ENCODE measurements at regions not wholly inside any gene's neighbourhood (a gene's known extent, or its start where the extent isn't known, plus 50 kb on each side); places are given as distances from the start of the nearest gene placed in this dataset.
"Not testable (repeated sequence)": the region's sequence is repeated elsewhere in the genome, so short reads cannot be mapped to it uniquely, and the experiment has no call there.

GRCh38 chr1:221045842-221046831, 166.9 kb downstream of the HLX start:
- DNase-seq, result no peak

GRCh38 chr1:221051391-221051790, 172.1 kb downstream of the HLX start:
- in situ Hi-C loops (cut with HindIII; ENCODE audit: low pct_ligation_motif_present, low pct_unique_long_range_greater_than_20kb, low sequenced_read_pairs); DNase-seq: not testable (repeated sequence)

More at GRCh38 chr1:221045842-221046831, 166.9 kb downstream of the HLX start:
- in situ Hi-C loops (cut with HindIII; ENCODE audit: low pct_ligation_motif_present, low pct_unique_long_range_greater_than_20kb, low sequenced_read_pairs), result no loop called here

GRCh38 chr1:221053889-221054288, 174.6 kb downstream of the HLX start:
- in situ Hi-C loops (cut with HindIII; ENCODE audit: low pct_ligation_motif_present, low pct_unique_long_range_greater_than_20kb, low sequenced_read_pairs), result no loop called here
- no peak for DNase-seq

- no peak for DNase-seq
- in situ Hi-C loops (cut with HindIII; ENCODE audit: low pct_ligation_motif_present, low pct_unique_long_range_greater_than_20kb, low sequenced_read_pairs), result no loop called here
Measured at GRCh38 chr1:221059506-221059905, 180.3 kb downstream of the HLX start.

- in situ Hi-C loops (cut with HindIII; ENCODE audit: low pct_ligation_motif_present, low pct_unique_long_range_greater_than_20kb, low sequenced_read_pairs), result no loop called here
- no peak for DNase-seq
Measured at GRCh38 chr1:221063651-221064050, 184.4 kb downstream of the HLX start.

- no peak for DNase-seq
- in situ Hi-C loops (cut with HindIII; ENCODE audit: low pct_ligation_motif_present, low pct_unique_long_range_greater_than_20kb, low sequenced_read_pairs), result no loop called here
Measured at GRCh38 chr1:221066351-221067001, 187.2 kb downstream of the HLX start.

- in situ Hi-C loops (cut with HindIII; ENCODE audit: low pct_ligation_motif_present, low pct_unique_long_range_greater_than_20kb, low sequenced_read_pairs), result no loop called here
- no peak for DNase-seq
Measured at GRCh38 chr1:221067721-221068120, 188.5 kb downstream of the HLX start.

GRCh38 chr1:221069178-221069903, 190.1 kb downstream of the HLX start:
- in situ Hi-C loops (cut with HindIII; ENCODE audit: low pct_ligation_motif_present, low pct_unique_long_range_greater_than_20kb, low sequenced_read_pairs), result no loop called here
- DNase-seq, result no peak

- in situ Hi-C loops (cut with HindIII; ENCODE audit: low pct_ligation_motif_present, low pct_unique_long_range_greater_than_20kb, low sequenced_read_pairs), result no loop called here
Measured at GRCh38 chr1:221069986-221070385, 190.7 kb downstream of the HLX start.

GRCh38 chr1:221071777-221072176, 192.5 kb downstream of the HLX start:
- in situ Hi-C loops (cut with HindIII; ENCODE audit: low pct_ligation_motif_present, low pct_unique_long_range_greater_than_20kb, low sequenced_read_pairs), result no loop called here
- no peak for DNase-seq

More at GRCh38 chr1:221069986-221070385, 190.7 kb downstream of the HLX start:
- no peak for DNase-seq

- no peak for DNase-seq
- in situ Hi-C loops (cut with HindIII; ENCODE audit: low pct_ligation_motif_present, low pct_unique_long_range_greater_than_20kb, low sequenced_read_pairs), result no loop called here
Measured at GRCh38 chr1:221072214-221072613, 193.0 kb downstream of the HLX start.

GRCh38 chr1:221074332-221074731, 195.1 kb downstream of the HLX start:
- no peak for DNase-seq
- in situ Hi-C loops (cut with HindIII; ENCODE audit: low pct_ligation_motif_present, low pct_unique_long_range_greater_than_20kb, low sequenced_read_pairs), result no loop called here

GRCh38 chr1:221075911-221076310, 196.7 kb downstream of the HLX start:
- DNase-seq, result no peak
- in situ Hi-C loops (cut with HindIII; ENCODE audit: low pct_ligation_motif_present, low pct_unique_long_range_greater_than_20kb, low sequenced_read_pairs), result no loop called here

GRCh38 chr1:221076391-221076811, 197.2 kb downstream of the HLX start:
- no peak for DNase-seq
- in situ Hi-C loops (cut with HindIII; ENCODE audit: low pct_ligation_motif_present, low pct_unique_long_range_greater_than_20kb, low sequenced_read_pairs), result no loop called here

GRCh38 chr1:221078260-221078965, 199.2 kb downstream of the HLX start:
- no peak for DNase-seq
- in situ Hi-C loops (cut with HindIII; ENCODE audit: low pct_ligation_motif_present, low pct_unique_long_range_greater_than_20kb, low sequenced_read_pairs), result no loop called here

- no peak for DNase-seq
- in situ Hi-C loops (cut with HindIII; ENCODE audit: low pct_ligation_motif_present, low pct_unique_long_range_greater_than_20kb, low sequenced_read_pairs), result no loop called here
Measured at GRCh38 chr1:221083902-221084301, 204.7 kb downstream of the HLX start.

GRCh38 chr1:221084681-221085080, 205.4 kb downstream of the HLX start:
- no peak for DNase-seq
- in situ Hi-C loops (cut with HindIII; ENCODE audit: low pct_ligation_motif_present, low pct_unique_long_range_greater_than_20kb, low sequenced_read_pairs), result no loop called here

- in situ Hi-C loops (cut with HindIII; ENCODE audit: low pct_ligation_motif_present, low pct_unique_long_range_greater_than_20kb, low sequenced_read_pairs), result no loop called here
- DNase-seq, result no peak
Measured at GRCh38 chr1:221085701-221086375, 206.6 kb downstream of the HLX start.

All from ACHN (cell line).